ENCODE measurements at regions not wholly inside any gene's neighbourhood (a gene's known extent, or its start where the extent isn't known, plus 50 kb on each side); places are given as distances from the start of the nearest gene placed in this dataset.

- TF ChIP-seq CTCF (IDR thresholded peaks at IDR 0.05) (no peak), EP300 (IDR thresholded peaks at IDR 0.05) (no peak)
These were observed 655.2 kb downstream of the RAPGEF2 start for GRCh38 chr4:159758061-159758460.
